ENCODE measurements at regions not wholly inside any gene's neighbourhood (a gene's known extent, or its start where the extent isn't known, plus 50 kb on each side); places are given as distances from the start of the nearest gene placed in this dataset.

GRCh38 chr14:21940887-21941856 is 267.6 kb upstream of the OR4E1 start:
- no peak overlapping the region for H3K27ac ChIP-seq (ENCODE audit: low read length)
- no peaks in the 10 kb centered on the region for H3K4me1 ChIP-seq (ENCODE audit: control insufficient read depth, low read depth, low read length)
- H3K27me3 ChIP-seq (ENCODE audit: control insufficient read depth, insufficient read depth, low read length): no peaks in the 10 kb centered on the region
- no peaks in the 10 kb centered on the region for H3K9me3 ChIP-seq (ENCODE audit: control insufficient read depth, low read depth, low read length)
- no peak overlapping the region for H3K4me3 ChIP-seq (ENCODE audit: low read length)
- no peak overlapping the region for H3K9ac ChIP-seq (ENCODE audit: low read length)
- no peaks in the 10 kb centered on the region for H3K36me3 ChIP-seq (ENCODE audit: control insufficient read depth, low read depth, low read length)

DNA sequence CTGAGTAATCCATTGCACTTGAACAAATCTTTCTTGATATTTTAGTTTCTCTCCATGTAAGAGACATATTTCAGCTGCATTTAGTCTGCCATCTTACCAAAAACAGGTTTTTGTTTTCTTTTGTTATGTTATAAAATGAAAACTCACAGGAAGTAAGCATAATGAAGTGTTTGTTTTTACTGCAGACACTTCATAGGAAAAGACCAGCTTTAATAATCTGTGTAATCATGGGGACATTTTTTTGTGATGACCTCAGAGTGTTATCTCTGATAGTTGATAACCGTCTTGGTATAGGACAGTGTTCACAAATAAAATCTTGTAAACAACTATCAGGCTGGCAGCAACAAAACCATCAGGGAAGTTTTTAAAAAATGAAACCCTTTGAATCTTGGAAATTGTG is 266.2 kb upstream of the OR4E1 start:
- Histone ChIP-seq H3K36me3 (ENCODE audit: control insufficient read depth, low read depth, low read length) (no peaks in the 10 kb centered on the region), H3K27me3 (ENCODE audit: control insufficient read depth, insufficient read depth, low read length) (no peaks in the 10 kb centered on the region), H3K4me1 (ENCODE audit: control insufficient read depth, low read depth, low read length) (no peaks in the 10 kb centered on the region), H3K27ac (ENCODE audit: low read length) (no peak overlapping the region), H3K4me3 (ENCODE audit: low read length) (no peak overlapping the region), H3K9ac (ENCODE audit: low read length) (no peak overlapping the region), H3K9me3 (ENCODE audit: control insufficient read depth, low read depth, low read length) (no peaks in the 10 kb centered on the region)

GRCh38 chr14:21937996-21938395 is 264.4 kb upstream of the OR4E1 start:
- Histone ChIP-seq H3K36me3 (ENCODE audit: control insufficient read depth, low read depth, low read length) (no peaks in the 10 kb centered on the region), H3K9me3 (ENCODE audit: control insufficient read depth, low read depth, low read length) (no peaks in the 10 kb centered on the region), H3K9ac (ENCODE audit: low read length) (no peak overlapping the region), H3K4me1 (ENCODE audit: control insufficient read depth, low read depth, low read length) (no peaks in the 10 kb centered on the region), H3K4me3 (ENCODE audit: low read length) (no peak overlapping the region), H3K27ac (ENCODE audit: low read length) (no peak overlapping the region), H3K27me3 (ENCODE audit: control insufficient read depth, insufficient read depth, low read length) (no peaks in the 10 kb centered on the region)

DNA sequence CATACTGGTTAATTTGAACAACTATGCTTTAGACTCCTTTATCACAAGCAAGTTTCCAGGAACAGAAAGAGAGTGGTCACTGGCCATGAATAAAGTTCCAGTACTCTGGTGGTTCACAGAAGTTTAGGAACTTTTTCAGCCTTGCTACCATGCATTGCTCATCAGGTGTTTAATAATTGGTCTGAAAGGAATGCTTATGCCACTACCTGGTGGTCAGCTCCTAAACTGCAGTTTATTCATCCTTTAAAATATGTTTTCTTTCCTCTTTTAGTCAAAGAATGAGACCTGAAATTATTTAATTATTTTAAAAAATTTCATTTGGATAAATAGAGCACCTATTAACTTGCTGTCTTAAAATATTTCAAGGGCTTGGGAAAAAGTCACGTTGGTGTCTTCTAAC is 260.1 kb upstream of the OR4E1 start:
- Histone ChIP-seq H3K36me3 (ENCODE audit: control insufficient read depth, low read depth, low read length) (no peaks in the 10 kb centered on the region), H3K4me1 (ENCODE audit: control insufficient read depth, low read depth, low read length) (no peaks in the 10 kb centered on the region), H3K27ac (ENCODE audit: low read length) (no peak overlapping the region), H3K27me3 (ENCODE audit: control insufficient read depth, insufficient read depth, low read length) (no peaks in the 10 kb centered on the region), H3K9ac (ENCODE audit: low read length) (no peak overlapping the region), H3K9me3 (ENCODE audit: control insufficient read depth, low read depth, low read length) (no peaks in the 10 kb centered on the region), H3K4me3 (ENCODE audit: low read length) (no peak overlapping the region)

DNA sequence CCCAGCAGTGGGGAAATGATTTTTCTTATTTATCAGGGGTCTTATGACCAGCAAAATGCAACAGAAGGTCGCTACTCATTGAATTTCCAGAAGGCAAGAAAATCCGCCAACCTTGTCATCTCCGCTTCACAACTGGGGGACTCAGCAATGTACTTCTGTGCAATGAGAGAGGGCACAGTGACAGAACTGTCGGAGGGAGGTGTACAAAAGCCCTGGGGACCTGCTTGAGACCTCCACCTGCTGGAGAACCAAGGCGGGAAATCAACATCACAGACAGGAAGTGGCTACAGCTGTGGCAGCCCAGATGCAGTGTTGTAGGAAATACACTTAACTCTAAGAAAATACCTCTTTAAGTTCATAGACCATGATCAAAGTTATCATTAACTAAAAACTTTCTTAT is 250.9 kb upstream of the OR4E1 start:
- H3K27me3 ChIP-seq (ENCODE audit: control insufficient read depth, insufficient read depth, low read length): no peaks in the 10 kb centered on the region
- no peak overlapping the region for H3K9ac ChIP-seq (ENCODE audit: low read length)
- H3K36me3 ChIP-seq (ENCODE audit: control insufficient read depth, low read depth, low read length): no peaks in the 10 kb centered on the region
- no peaks in the 10 kb centered on the region for H3K4me1 ChIP-seq (ENCODE audit: control insufficient read depth, low read depth, low read length)
- H3K9me3 ChIP-seq (ENCODE audit: control insufficient read depth, low read depth, low read length): no peaks in the 10 kb centered on the region
- no peak overlapping the region for H3K4me3 ChIP-seq (ENCODE audit: low read length)
- no peak overlapping the region for H3K27ac ChIP-seq (ENCODE audit: low read length)

GRCh38 chr14:21923820-21924219 is 250.2 kb upstream of the OR4E1 start:
- H3K9me3 ChIP-seq (ENCODE audit: control insufficient read depth, low read depth, low read length): no peaks in the 10 kb centered on the region
- no peaks in the 10 kb centered on the region for H3K36me3 ChIP-seq (ENCODE audit: control insufficient read depth, low read depth, low read length)
- H3K9ac ChIP-seq (ENCODE audit: low read length): no peak overlapping the region
- no peak overlapping the region for H3K4me3 ChIP-seq (ENCODE audit: low read length)
- no peaks in the 10 kb centered on the region for H3K27me3 ChIP-seq (ENCODE audit: control insufficient read depth, insufficient read depth, low read length)
- no peak overlapping the region for H3K27ac ChIP-seq (ENCODE audit: low read length)
- H3K4me1 ChIP-seq (ENCODE audit: control insufficient read depth, low read depth, low read length): no peaks in the 10 kb centered on the region

GRCh38 chr14:21921453-21921852 is 247.8 kb upstream of the OR4E1 start:
- H3K4me3 ChIP-seq (ENCODE audit: low read length): no peak overlapping the region
- H3K9me3 ChIP-seq (ENCODE audit: control insufficient read depth, low read depth, low read length): no peaks in the 10 kb centered on the region
- H3K27me3 ChIP-seq (ENCODE audit: control insufficient read depth, insufficient read depth, low read length): no peaks in the 10 kb centered on the region
- no peak overlapping the region for H3K27ac ChIP-seq (ENCODE audit: low read length)
- H3K9ac ChIP-seq (ENCODE audit: low read length): no peak overlapping the region
- no peaks in the 10 kb centered on the region for H3K4me1 ChIP-seq (ENCODE audit: control insufficient read depth, low read depth, low read length)
- no peaks in the 10 kb centered on the region for H3K36me3 ChIP-seq (ENCODE audit: control insufficient read depth, low read depth, low read length)

DNA sequence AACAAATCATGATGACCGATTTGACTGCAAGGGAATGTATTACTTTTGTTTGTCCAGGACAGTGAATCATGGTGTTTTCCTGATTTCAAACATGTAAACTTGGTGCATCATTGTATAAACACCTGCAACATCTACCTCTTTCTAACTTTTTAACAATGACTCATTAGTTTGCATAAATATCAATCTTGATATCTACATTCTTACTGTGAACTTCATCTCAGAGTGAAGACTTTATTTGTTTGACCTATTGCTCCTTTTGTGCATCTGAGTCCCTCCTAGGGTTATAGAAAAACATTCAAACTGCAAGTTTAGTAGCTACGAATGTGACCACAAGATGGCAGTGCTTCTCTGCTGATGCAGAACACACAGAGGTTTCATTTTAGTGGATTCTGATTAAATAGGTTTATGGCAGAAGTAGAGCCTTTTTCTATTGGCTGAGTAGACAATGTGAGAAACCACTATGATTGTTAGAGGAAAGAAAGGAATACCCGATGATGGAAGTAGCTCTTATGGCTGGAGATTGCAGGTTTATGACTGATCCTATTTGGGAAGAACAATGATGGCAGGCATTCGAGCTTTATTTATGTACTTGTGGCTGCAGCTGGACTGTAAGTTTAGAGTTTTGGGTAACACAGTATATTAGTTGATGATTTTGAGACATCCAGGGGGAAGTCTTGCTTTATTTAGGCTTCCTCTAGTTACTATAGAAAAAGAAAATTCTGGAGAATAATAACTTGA is 244.2 kb upstream of the OR4E1 start:
- H3K4me1 ChIP-seq (ENCODE audit: control insufficient read depth, low read depth, low read length): no peaks in the 10 kb centered on the region
- no peaks in the 10 kb centered on the region for H3K36me3 ChIP-seq (ENCODE audit: control insufficient read depth, low read depth, low read length)
- no peak overlapping the region for H3K9ac ChIP-seq (ENCODE audit: low read length)
- no peak overlapping the region for H3K27ac ChIP-seq (ENCODE audit: low read length)
- no peaks in the 10 kb centered on the region for H3K27me3 ChIP-seq (ENCODE audit: control insufficient read depth, insufficient read depth, low read length)
- H3K9me3 ChIP-seq (ENCODE audit: control insufficient read depth, low read depth, low read length): no peaks in the 10 kb centered on the region
- H3K4me3 ChIP-seq (ENCODE audit: low read length): no peak overlapping the region

- Histone ChIP-seq H3K9ac (ENCODE audit: low read length) (no peak overlapping the region), H3K9me3 (ENCODE audit: control insufficient read depth, low read depth, low read length) (no peaks in the 10 kb centered on the region), H3K4me3 (ENCODE audit: low read length) (no peak overlapping the region), H3K27me3 (ENCODE audit: control insufficient read depth, insufficient read depth, low read length) (no peaks in the 10 kb centered on the region), H3K4me1 (ENCODE audit: control insufficient read depth, low read depth, low read length) (no peaks in the 10 kb centered on the region), H3K36me3 (ENCODE audit: control insufficient read depth, low read depth, low read length) (no peaks in the 10 kb centered on the region), H3K27ac (ENCODE audit: low read length) (no peak overlapping the region)
Observed at GRCh38 chr14:21915826-21916225, 242.2 kb upstream of the OR4E1 start.

DNA sequence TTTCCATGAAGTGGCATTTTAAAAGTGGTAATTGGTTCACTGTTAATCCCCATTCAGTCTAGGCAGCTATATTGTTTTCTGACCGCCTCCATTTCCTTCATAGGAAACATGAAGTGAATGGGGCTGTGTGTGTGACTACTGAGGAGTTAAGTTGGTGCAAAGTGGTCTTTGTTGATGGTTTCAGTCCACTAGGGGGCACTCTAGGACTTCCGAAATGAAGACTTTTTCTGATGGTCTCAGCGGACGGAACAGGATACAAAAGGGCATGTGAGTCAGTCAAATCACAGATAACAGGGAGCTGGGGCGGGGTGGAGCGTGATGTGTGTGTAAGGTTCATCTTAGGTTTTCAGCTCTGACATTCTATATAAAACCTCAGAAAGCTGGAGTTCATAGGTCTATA is 240.1 kb upstream of the OR4E1 start:
- no peaks in the 10 kb centered on the region for H3K4me1 ChIP-seq (ENCODE audit: control insufficient read depth, low read depth, low read length)
- H3K27me3 ChIP-seq (ENCODE audit: control insufficient read depth, insufficient read depth, low read length): no peaks in the 10 kb centered on the region
- H3K9me3 ChIP-seq (ENCODE audit: control insufficient read depth, low read depth, low read length): no peaks in the 10 kb centered on the region
- H3K4me3 ChIP-seq (ENCODE audit: low read length): no peak overlapping the region
- no peak overlapping the region for H3K9ac ChIP-seq (ENCODE audit: low read length)
- no peaks in the 10 kb centered on the region for H3K36me3 ChIP-seq (ENCODE audit: control insufficient read depth, low read depth, low read length)
- no peak overlapping the region for H3K27ac ChIP-seq (ENCODE audit: low read length)

GRCh38 chr14:21912367-21912766 is 238.7 kb upstream of the OR4E1 start:
- H3K27me3 ChIP-seq (ENCODE audit: control insufficient read depth, insufficient read depth, low read length): no peaks in the 10 kb centered on the region
- no peak overlapping the region for H3K4me3 ChIP-seq (ENCODE audit: low read length)
- H3K9ac ChIP-seq (ENCODE audit: low read length): no peak overlapping the region
- H3K27ac ChIP-seq (ENCODE audit: low read length): no peak overlapping the region
- H3K36me3 ChIP-seq (ENCODE audit: control insufficient read depth, low read depth, low read length): no peaks in the 10 kb centered on the region
- H3K4me1 ChIP-seq (ENCODE audit: control insufficient read depth, low read depth, low read length): no peaks in the 10 kb centered on the region
- no peaks in the 10 kb centered on the region for H3K9me3 ChIP-seq (ENCODE audit: control insufficient read depth, low read depth, low read length)

Measured in iPS-18a (cell line).